ENCODE measurements at regions not wholly inside any gene's neighbourhood (a gene's known extent, or its start where the extent isn't known, plus 50 kb on each side); places are given as distances from the start of the nearest gene placed in this dataset.

- DNase-seq = no peak
- TF ChIP-seq CTCF (IDR thresholded peaks at IDR 0.05; ENCODE audit: low read depth, low read length) = no peak
- H3K36me3 ChIP-seq = no peaks in the 10 kb centered on the region
- no peaks in the 10 kb centered on the region for H3K27me3 ChIP-seq (ENCODE audit: insufficient read depth, low read depth, severe bottlenecking)
- no peak overlapping the region for H3K27ac ChIP-seq
- H3K4me3 ChIP-seq (ENCODE audit: low read depth, low read length) = no peak overlapping the region
- H3K9me3 ChIP-seq (ENCODE audit: severe bottlenecking) = no peaks in the 10 kb centered on the region
Measured at GRCh38 chr14:61174441-61174891, 106.7 kb downstream of the TMEM30B start.

- no peaks in the 10 kb centered on the region for H3K27me3 ChIP-seq (ENCODE audit: insufficient read depth, low read depth, severe bottlenecking)
- no peak for DNase-seq
- H3K27ac ChIP-seq = no peak overlapping the region
- no peak for TF ChIP-seq CTCF (IDR thresholded peaks at IDR 0.05; ENCODE audit: low read depth, low read length)
- H3K4me3 ChIP-seq (ENCODE audit: low read depth, low read length) = no peak overlapping the region
- H3K9me3 ChIP-seq (ENCODE audit: severe bottlenecking) = no peaks in the 10 kb centered on the region
- H3K36me3 ChIP-seq = no peaks in the 10 kb centered on the region
Measured at GRCh38 chr14:61171727-61172126, 109.4 kb downstream of the TMEM30B start.

GRCh38 chr14:61168141-61168540 lies 113.0 kb downstream of the TMEM30B start:
- Histone ChIP-seq H3K4me3 (ENCODE audit: low read depth, low read length) (no peak overlapping the region), H3K27me3 (ENCODE audit: insufficient read depth, low read depth, severe bottlenecking) (no peaks in the 10 kb centered on the region), H3K27ac (no peak overlapping the region), H3K36me3 (no peaks in the 10 kb centered on the region), H3K9me3 (ENCODE audit: severe bottlenecking) (no peaks in the 10 kb centered on the region)
- no peak for TF ChIP-seq CTCF (IDR thresholded peaks at IDR 0.05; ENCODE audit: low read depth, low read length)
- no peak for DNase-seq

- Histone ChIP-seq H3K27ac (no peak overlapping the region), H3K9me3 (ENCODE audit: severe bottlenecking) (no peaks in the 10 kb centered on the region), H3K27me3 (ENCODE audit: insufficient read depth, low read depth, severe bottlenecking) (no peaks in the 10 kb centered on the region), H3K36me3 (no peaks in the 10 kb centered on the region), H3K4me3 (ENCODE audit: low read depth, low read length) (no peak overlapping the region)
- TF ChIP-seq CTCF (IDR thresholded peaks at IDR 0.05; ENCODE audit: low read depth, low read length) = no peak
- no peak for DNase-seq
Measured at GRCh38 chr14:61167642-61168041, 113.5 kb downstream of the TMEM30B start.

GRCh38 chr14:61160798-61161197 lies 120.3 kb downstream of the TMEM30B start:
- H3K36me3 ChIP-seq = no peaks in the 10 kb centered on the region
- no peak overlapping the region for H3K4me3 ChIP-seq (ENCODE audit: low read depth, low read length)
- H3K9me3 ChIP-seq (ENCODE audit: severe bottlenecking) = no peaks in the 10 kb centered on the region
- no peaks in the 10 kb centered on the region for H3K27me3 ChIP-seq (ENCODE audit: insufficient read depth, low read depth, severe bottlenecking)
- H3K27ac ChIP-seq = no peak overlapping the region
- no peak for DNase-seq
- TF ChIP-seq CTCF (IDR thresholded peaks at IDR 0.05; ENCODE audit: low read depth, low read length) = no peak

GRCh38 chr14:61154641-61155040 lies 126.5 kb downstream of the TMEM30B start:
- no peak overlapping the region for H3K4me3 ChIP-seq (ENCODE audit: low read depth, low read length)
- H3K27me3 ChIP-seq (ENCODE audit: insufficient read depth, low read depth, severe bottlenecking) = no peaks in the 10 kb centered on the region
- no peaks in the 10 kb centered on the region for H3K36me3 ChIP-seq
- DNase-seq = no peak
- no peak for TF ChIP-seq CTCF (IDR thresholded peaks at IDR 0.05; ENCODE audit: low read depth, low read length)
- H3K27ac ChIP-seq = no peak overlapping the region
- H3K9me3 ChIP-seq (ENCODE audit: severe bottlenecking) = no peaks in the 10 kb centered on the region
